Gastroesophageal sphincter (tissue), 3 donors: ENCODE measurements at regions not wholly inside any gene's neighbourhood (a gene's known extent, or its start where the extent isn't known, plus 50 kb on each side); places are given as distances from the start of the nearest gene placed in this dataset.

Experiments used
- POLR2A ChIP-seq, 2 donors: fragments of 450-650 bp; IDR thresholded peaks; one replicate each; pipeline ENCODE4 v1.6.1; 2017; ENCODE audit warnings: antibody characterized with exemption in 2 of 2, mild to moderate bottlenecking in 2 of 2, moderate library complexity in 1 of 2
- TF ChIP-seq, protein P1 (sequence below), 4 experiments: fragments of 200-600 bp in 2 of 4; fragments of 450-650 bp in 2 of 4; sonication (generic) in 1 of 4; IDR thresholded peaks; one replicate each; pipeline ENCODE4 v1.5.1; 2017 to 2019; ENCODE audit warnings: antibody characterized with exemption in 4 of 4, mild to moderate bottlenecking in 2 of 4, moderate library complexity in 2 of 4

DNA sequence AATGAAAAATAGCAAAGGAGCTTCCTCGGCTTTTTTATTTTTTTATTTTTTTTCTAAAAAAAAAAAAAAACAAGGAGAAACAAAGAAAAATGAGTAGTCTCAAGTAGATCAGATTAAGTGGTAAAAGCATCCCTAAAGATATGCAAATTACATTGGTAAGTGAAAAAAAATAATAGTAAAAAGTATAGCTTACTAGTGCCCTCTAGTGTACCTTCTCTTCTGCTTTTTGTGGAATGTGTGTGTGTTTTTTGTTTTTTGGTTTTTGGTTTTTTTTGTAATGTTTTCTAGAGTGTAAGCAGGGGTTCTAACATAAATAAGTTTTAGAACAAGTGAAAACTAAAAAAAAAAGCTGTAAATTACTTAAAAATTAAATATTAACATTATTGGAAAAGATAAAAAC is 1062.0 kb downstream of the HACE1 start:
- TF ChIP-seq, protein P1, sequence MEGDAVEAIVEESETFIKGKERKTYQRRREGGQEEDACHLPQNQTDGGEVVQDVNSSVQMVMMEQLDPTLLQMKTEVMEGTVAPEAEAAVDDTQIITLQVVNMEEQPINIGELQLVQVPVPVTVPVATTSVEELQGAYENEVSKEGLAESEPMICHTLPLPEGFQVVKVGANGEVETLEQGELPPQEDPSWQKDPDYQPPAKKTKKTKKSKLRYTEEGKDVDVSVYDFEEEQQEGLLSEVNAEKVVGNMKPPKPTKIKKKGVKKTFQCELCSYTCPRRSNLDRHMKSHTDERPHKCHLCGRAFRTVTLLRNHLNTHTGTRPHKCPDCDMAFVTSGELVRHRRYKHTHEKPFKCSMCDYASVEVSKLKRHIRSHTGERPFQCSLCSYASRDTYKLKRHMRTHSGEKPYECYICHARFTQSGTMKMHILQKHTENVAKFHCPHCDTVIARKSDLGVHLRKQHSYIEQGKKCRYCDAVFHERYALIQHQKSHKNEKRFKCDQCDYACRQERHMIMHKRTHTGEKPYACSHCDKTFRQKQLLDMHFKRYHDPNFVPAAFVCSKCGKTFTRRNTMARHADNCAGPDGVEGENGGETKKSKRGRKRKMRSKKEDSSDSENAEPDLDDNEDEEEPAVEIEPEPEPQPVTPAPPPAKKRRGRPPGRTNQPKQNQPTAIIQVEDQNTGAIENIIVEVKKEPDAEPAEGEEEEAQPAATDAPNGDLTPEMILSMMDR (IDR thresholded peaks at IDR 0.05), result no peak
- TF ChIP-seq POLR2A (IDR thresholded peaks at IDR 0.05), result no peak
